Mesothelial cell of epicardium (in vitro differentiated cells): ENCODE measurements at regions not wholly inside any gene's neighbourhood (a gene's known extent, or its start where the extent isn't known, plus 50 kb on each side); places are given as distances from the start of the nearest gene placed in this dataset.

Source experiments
- DNase-seq, 2 experiments: peaks; one replicate each; pipeline ENCODE4 v3.0.0; 2021; ENCODE audit warnings: low spot score in 2 of 2; ENCODE audit not compliant: unreplicated experiment in 2 of 2
- H3K27ac Mint-ChIP-seq: 2 replicates; pipeline ENCODE4 v1.8.0; 2021; ENCODE audit warnings: mixed read lengths
- H3K27me3 Mint-ChIP-seq: 2 replicates; pipeline ENCODE4 v1.8.0; 2021; ENCODE audit warnings: low read depth, mixed read lengths
- H3K36me3 Mint-ChIP-seq: 2 replicates; pipeline ENCODE4 v1.8.0; 2021; ENCODE audit warnings: mixed read lengths
- H3K4me1 Mint-ChIP-seq: 2 replicates; pipeline ENCODE4 v1.8.0; 2021; ENCODE audit warnings: mixed read lengths
- H3K4me3 Mint-ChIP-seq: 2 replicates; pipeline ENCODE4 v1.8.0; 2021; ENCODE audit warnings: mild to moderate bottlenecking, moderate library complexity, mixed read lengths
- H3K9me3 Mint-ChIP-seq: 2 replicates; pipeline ENCODE4 v1.8.0; 2021; ENCODE audit warnings: mixed read lengths
- CTCF ChIP-seq: fragments of 200-600 bp; sonication (generic); IDR thresholded peaks from one replicate; pipeline ENCODE4 v1.5.0; 2021; ENCODE audit warnings: antibody characterized with exemption; ENCODE audit not compliant: unreplicated experiment

GRCh38 chr4:36675436-36675835, 394.0 kb downstream of the DTHD1 start:
- no peak overlapping the region for H3K4me3 Mint-ChIP-seq
- H3K9me3 Mint-ChIP-seq: peaks cover 4% of the 10 kb centered on the region
- H3K27me3 Mint-ChIP-seq: no peaks in the 10 kb centered on the region
- H3K4me1 Mint-ChIP-seq: peaks cover 23% of the 10 kb centered on the region
- no peak overlapping the region for H3K27ac Mint-ChIP-seq
- TF ChIP-seq CTCF: no peak
- H3K36me3 Mint-ChIP-seq: no peaks in the 10 kb centered on the region
- DNase-seq: no peak

- peaks cover 23% of the 10 kb centered on the region for H3K4me1 Mint-ChIP-seq
- H3K27me3 Mint-ChIP-seq: no peaks in the 10 kb centered on the region
- no peak overlapping the region for H3K4me3 Mint-ChIP-seq
- no peak for TF ChIP-seq CTCF
- no peak overlapping the region for H3K27ac Mint-ChIP-seq
- peaks cover 7% of the 10 kb centered on the region for H3K9me3 Mint-ChIP-seq
- H3K36me3 Mint-ChIP-seq: no peaks in the 10 kb centered on the region
- DNase-seq: no peak
Observed at GRCh38 chr4:36676139-36677050, 395.0 kb downstream of the DTHD1 start.

- Mint-ChIP-seq H3K36me3 (no peaks in the 10 kb centered on the region), H3K27ac (no peak overlapping the region)
- DNase-seq: no peak
Observed at GRCh38 chr4:36677112-36677511, 395.7 kb downstream of the DTHD1 start.

GRCh38 chr4:36677874-36678273, 396.5 kb downstream of the DTHD1 start:
- no peak for DNase-seq
- Mint-ChIP-seq H3K9me3 (peaks cover 11% of the 10 kb centered on the region), H3K27me3 (no peaks in the 10 kb centered on the region), H3K4me1 (peaks cover 23% of the 10 kb centered on the region), H3K36me3 (no peaks in the 10 kb centered on the region), H3K27ac (no peak overlapping the region), H3K4me3 (no peak overlapping the region)
- no peak for TF ChIP-seq CTCF

More at GRCh38 chr4:36677112-36677511, 395.7 kb downstream of the DTHD1 start:
- Mint-ChIP-seq H3K4me1 (peaks cover 23% of the 10 kb centered on the region), H3K4me3 (no peak overlapping the region), H3K27me3 (no peaks in the 10 kb centered on the region), H3K9me3 (peaks cover 11% of the 10 kb centered on the region)
- TF ChIP-seq CTCF: no peak

GRCh38 chr4:36687681-36688080, 406.3 kb downstream of the DTHD1 start:
- Mint-ChIP-seq H3K36me3 (no peaks in the 10 kb centered on the region), H3K27me3 (no peaks in the 10 kb centered on the region), H3K9me3 (peaks cover 35% of the 10 kb centered on the region), H3K4me1 (no peaks in the 10 kb centered on the region), H3K4me3 (no peak overlapping the region), H3K27ac (no peak overlapping the region)
- DNase-seq: no peak
- no peak for TF ChIP-seq CTCF
